HL-60 (cell line): ENCODE measurements at regions not wholly inside any gene's neighbourhood (a gene's known extent, or its start where the extent isn't known, plus 50 kb on each side); places are given as distances from the start of the nearest gene placed in this dataset.

Source experiments
- POLR2AphosphoS5 ChIP-seq: IDR thresholded peaks from 2 replicates; pipeline ENCODE4 v1.6.1; 2012; ENCODE audit warnings: low read depth
- TF ChIP-seq, protein P1 (sequence below): IDR thresholded peaks from one replicate; pipeline ENCODE4 v1.5.1; 2011; ENCODE audit warnings: low read length, control low read depth, inconsistent platforms; ENCODE audit not compliant: insufficient read depth

DNA sequence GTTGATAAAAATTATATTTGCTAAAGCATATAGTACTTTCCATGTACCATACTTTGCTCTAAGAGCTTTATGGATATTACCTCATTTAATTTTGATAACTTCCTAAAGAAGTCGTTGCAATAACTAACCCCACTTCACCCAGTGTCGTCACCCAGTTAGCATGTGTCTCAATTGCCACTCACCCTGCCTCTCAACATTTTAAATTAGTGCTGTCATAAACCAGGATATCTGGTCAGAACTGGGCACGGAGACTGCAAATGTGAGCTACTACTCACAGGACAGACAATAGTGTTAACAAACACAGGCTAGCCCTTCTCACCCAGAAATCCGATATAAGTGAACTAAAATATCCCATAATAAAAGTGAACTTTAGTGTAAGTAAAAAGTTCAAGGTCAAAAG lies 430.6 kb downstream of the KLF12 start:
- TF ChIP-seq, protein P1, sequence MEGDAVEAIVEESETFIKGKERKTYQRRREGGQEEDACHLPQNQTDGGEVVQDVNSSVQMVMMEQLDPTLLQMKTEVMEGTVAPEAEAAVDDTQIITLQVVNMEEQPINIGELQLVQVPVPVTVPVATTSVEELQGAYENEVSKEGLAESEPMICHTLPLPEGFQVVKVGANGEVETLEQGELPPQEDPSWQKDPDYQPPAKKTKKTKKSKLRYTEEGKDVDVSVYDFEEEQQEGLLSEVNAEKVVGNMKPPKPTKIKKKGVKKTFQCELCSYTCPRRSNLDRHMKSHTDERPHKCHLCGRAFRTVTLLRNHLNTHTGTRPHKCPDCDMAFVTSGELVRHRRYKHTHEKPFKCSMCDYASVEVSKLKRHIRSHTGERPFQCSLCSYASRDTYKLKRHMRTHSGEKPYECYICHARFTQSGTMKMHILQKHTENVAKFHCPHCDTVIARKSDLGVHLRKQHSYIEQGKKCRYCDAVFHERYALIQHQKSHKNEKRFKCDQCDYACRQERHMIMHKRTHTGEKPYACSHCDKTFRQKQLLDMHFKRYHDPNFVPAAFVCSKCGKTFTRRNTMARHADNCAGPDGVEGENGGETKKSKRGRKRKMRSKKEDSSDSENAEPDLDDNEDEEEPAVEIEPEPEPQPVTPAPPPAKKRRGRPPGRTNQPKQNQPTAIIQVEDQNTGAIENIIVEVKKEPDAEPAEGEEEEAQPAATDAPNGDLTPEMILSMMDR: no peak
- TF ChIP-seq POLR2AphosphoS5: no peak
